Progenitor cell of endocrine pancreas (in vitro differentiated cells): ENCODE measurements at regions not wholly inside any gene's neighbourhood (a gene's known extent, or its start where the extent isn't known, plus 50 kb on each side); places are given as distances from the start of the nearest gene placed in this dataset.

ENCODE experiments used
- DNase-seq: peaks from one replicate; pipeline ENCODE4 v3.0.0; 2021; ENCODE audit warnings: low spot score; ENCODE audit not compliant: unreplicated experiment
- H3K27ac Mint-ChIP-seq: 2 replicates; pipeline ENCODE4 v1.8.0; 2021; ENCODE audit warnings: mild to moderate bottlenecking, moderate library complexity, mixed read lengths
- H3K27me3 Mint-ChIP-seq: 2 replicates; pipeline ENCODE4 v1.8.0; 2021; ENCODE audit warnings: mixed read lengths
- H3K36me3 Mint-ChIP-seq: 2 replicates; pipeline ENCODE4 v1.8.0; 2022; ENCODE audit warnings: mixed read lengths; ENCODE audit not compliant: insufficient read depth
- H3K4me1 Mint-ChIP-seq: 2 replicates; pipeline ENCODE4 v1.8.0; 2021; ENCODE audit warnings: low read depth, mixed read lengths
- H3K4me3 Mint-ChIP-seq: 2 replicates; pipeline ENCODE4 v1.8.0; 2021; ENCODE audit warnings: low read depth, mild to moderate bottlenecking, moderate library complexity, mixed read lengths
- H3K9me3 Mint-ChIP-seq: 2 replicates; pipeline ENCODE4 v1.8.0; 2021; ENCODE audit warnings: low read depth, mixed read lengths
- CTCF ChIP-seq: fragments of 200-600 bp; sonication (generic); IDR thresholded peaks from one replicate; pipeline ENCODE4 v1.5.0; 2021; ENCODE audit warnings: antibody characterized with exemption, mild to moderate bottlenecking; ENCODE audit not compliant: unreplicated experiment

GRCh38 chr18:75496151-75496550, 68.6 kb upstream of the SMIM21 start:
- peaks cover 4% of the 10 kb centered on the region for H3K27me3 Mint-ChIP-seq
- H3K27ac Mint-ChIP-seq, result no peak overlapping the region
- no peaks in the 10 kb centered on the region for H3K36me3 Mint-ChIP-seq
- TF ChIP-seq CTCF, result no peak
- no peaks in the 10 kb centered on the region for H3K9me3 Mint-ChIP-seq
- no peak overlapping the region for H3K4me3 Mint-ChIP-seq
- H3K4me1 Mint-ChIP-seq, result peaks cover 5% of the 10 kb centered on the region
- no peak for DNase-seq

DNA sequence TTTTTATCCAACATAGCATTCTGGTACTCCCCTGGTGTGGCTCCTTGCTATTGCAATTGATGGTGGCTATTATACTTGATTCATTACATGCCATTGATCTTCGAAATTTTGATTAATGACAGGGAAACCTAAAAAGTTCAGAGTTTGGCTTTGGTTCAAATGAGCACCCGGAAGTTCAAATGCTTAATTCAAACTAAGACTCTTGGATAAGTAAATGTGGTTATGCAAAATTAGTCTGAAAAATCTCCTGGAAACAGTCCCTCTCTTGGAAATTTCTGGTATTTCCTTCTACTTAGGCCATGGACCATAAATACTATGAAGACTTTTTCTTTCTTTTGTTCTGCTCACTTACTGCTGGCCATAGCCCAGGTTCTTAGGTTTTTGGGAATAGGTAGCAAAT, 65.3 kb upstream of the SMIM21 start:
- no peak for TF ChIP-seq CTCF
- Mint-ChIP-seq H3K27ac (no peak overlapping the region), H3K4me3 (no peak overlapping the region), H3K9me3 (no peaks in the 10 kb centered on the region), H3K4me1 (peaks cover 4% of the 10 kb centered on the region), H3K36me3 (no peaks in the 10 kb centered on the region), H3K27me3 (no peaks in the 10 kb centered on the region)
- DNase-seq, result no peak

GRCh38 chr18:75491361-75491760, 63.9 kb upstream of the SMIM21 start:
- Mint-ChIP-seq H3K4me3 (no peak overlapping the region), H3K27me3 (no peaks in the 10 kb centered on the region), H3K9me3 (no peaks in the 10 kb centered on the region), H3K27ac (no peak overlapping the region), H3K4me1 (peaks cover 3% of the 10 kb centered on the region), H3K36me3 (no peaks in the 10 kb centered on the region)
- TF ChIP-seq CTCF, result no peak
- no peak for DNase-seq

DNA sequence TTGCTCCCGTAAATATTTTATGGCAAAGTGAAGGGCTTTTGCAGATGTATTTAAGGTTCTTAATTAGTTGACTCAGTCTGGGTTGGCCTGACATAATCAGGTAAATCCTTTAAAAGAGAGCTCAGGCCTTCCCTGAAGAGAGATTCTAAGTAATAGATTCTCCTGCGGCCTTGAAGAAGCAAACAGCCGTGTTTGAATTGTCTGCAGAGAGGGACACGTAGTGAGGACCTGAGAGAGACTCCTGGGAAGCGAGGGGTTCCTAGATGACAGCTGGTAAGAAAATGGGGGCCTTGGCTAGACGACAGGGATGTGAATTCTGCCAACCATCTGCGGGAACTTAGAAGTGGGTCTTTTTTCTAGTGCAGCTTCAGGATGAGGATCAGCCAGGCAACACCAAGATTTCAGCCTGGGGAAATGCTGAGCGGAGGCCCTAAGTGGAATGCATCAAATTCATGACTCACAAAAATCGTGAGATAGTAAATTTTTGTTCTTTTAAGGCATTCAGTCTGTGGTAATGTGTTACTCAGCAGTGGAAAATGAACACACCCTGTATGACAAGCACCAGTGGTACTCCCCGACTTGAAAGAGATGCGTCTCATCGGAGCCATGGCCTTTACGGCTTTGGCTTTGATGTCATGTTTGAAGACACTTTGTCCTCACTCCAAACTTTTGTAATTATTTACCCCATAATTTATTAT, 62.1 kb upstream of the SMIM21 start:
- H3K9me3 Mint-ChIP-seq, result peaks cover 8% of the 10 kb centered on the region
- no peaks in the 10 kb centered on the region for H3K27me3 Mint-ChIP-seq
- no peak for DNase-seq
- H3K36me3 Mint-ChIP-seq, result no peaks in the 10 kb centered on the region
- H3K4me1 Mint-ChIP-seq, result peaks cover 3% of the 10 kb centered on the region
- H3K27ac Mint-ChIP-seq, result no peak overlapping the region
- H3K4me3 Mint-ChIP-seq, result no peak overlapping the region
- no peak for TF ChIP-seq CTCF

DNA sequence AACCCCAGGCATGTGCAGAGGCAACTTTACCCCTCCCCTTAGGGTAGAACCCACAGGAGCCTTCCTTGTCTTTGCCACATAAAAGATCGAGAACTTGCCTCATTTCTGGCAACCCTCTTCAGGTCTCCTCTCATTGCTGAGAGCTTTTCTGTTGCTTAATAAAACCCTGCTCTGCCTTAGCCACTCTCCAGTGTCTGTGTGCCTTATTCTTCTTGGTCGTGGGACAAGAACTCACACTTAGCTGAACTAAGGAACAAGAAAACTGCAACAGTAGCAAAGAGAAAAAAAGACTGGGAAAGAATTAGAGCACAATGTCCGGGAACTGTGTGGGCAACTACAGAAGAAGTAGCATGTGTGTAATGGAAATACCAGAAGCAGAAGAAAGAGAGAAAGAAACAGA, 56.2 kb upstream of the SMIM21 start:
- H3K4me1 Mint-ChIP-seq, result peaks cover 4% of the 10 kb centered on the region
- no peak overlapping the region for H3K4me3 Mint-ChIP-seq
- H3K36me3 Mint-ChIP-seq, result peaks cover 6% of the 10 kb centered on the region
- no peak for DNase-seq
- no peak overlapping the region for H3K27ac Mint-ChIP-seq
- no peak for TF ChIP-seq CTCF
- H3K27me3 Mint-ChIP-seq, result no peaks in the 10 kb centered on the region
- H3K9me3 Mint-ChIP-seq, result peaks cover 36% of the 10 kb centered on the region
